SHP77 (cell line): ENCODE measurements at regions not wholly inside any gene's neighbourhood (a gene's known extent, or its start where the extent isn't known, plus 50 kb on each side); places are given as distances from the start of the nearest gene placed in this dataset.

Experiments
- DNase-seq, 2 experiments: peaks; one replicate each; lab custom pipeline; 2025; lab: John Stamatoyannopoulos, UW

- DNase-seq = peak; percentile 92 to 96
Measured at GRCh38 chr5:109468737-109469420, 59.1 kb upstream of the PJA2 start.

- no peak for DNase-seq
Measured at GRCh38 chr5:109468288-109468676, 58.5 kb upstream of the PJA2 start.

- DNase-seq = no peak
Measured at GRCh38 chr5:109467058-109467457, 57.3 kb upstream of the PJA2 start.
